B cell (primary cell): ENCODE measurements at regions not wholly inside any gene's neighbourhood (a gene's known extent, or its start where the extent isn't known, plus 50 kb on each side); places are given as distances from the start of the nearest gene placed in this dataset.

ENCODE experiments used
- CTCF ChIP-seq: fragments of 200-600 bp; IDR thresholded peaks from one replicate; pipeline ENCODE4 v1.8.0; 2022; ENCODE audit warnings: antibody characterized with exemption, mild to moderate bottlenecking
- EZH2 ChIP-seq: IDR thresholded peaks from 2 replicates; pipeline ENCODE4 v1.6.1; 2012; ENCODE audit warnings: borderline replicate concordance, low read depth, mild to moderate bottlenecking, moderate library complexity, low read length; ENCODE audit not compliant: insufficient read depth, poor library complexity, severe bottlenecking

- TF ChIP-seq CTCF (no peak), EZH2 (no peak)
These were observed 64.2 kb downstream of the ENGASE start for GRCh38 chr17:79138826-79139225.
